ENCODE measurements at regions not wholly inside any gene's neighbourhood (a gene's known extent, or its start where the extent isn't known, plus 50 kb on each side); places are given as distances from the start of the nearest gene placed in this dataset.

DNA sequence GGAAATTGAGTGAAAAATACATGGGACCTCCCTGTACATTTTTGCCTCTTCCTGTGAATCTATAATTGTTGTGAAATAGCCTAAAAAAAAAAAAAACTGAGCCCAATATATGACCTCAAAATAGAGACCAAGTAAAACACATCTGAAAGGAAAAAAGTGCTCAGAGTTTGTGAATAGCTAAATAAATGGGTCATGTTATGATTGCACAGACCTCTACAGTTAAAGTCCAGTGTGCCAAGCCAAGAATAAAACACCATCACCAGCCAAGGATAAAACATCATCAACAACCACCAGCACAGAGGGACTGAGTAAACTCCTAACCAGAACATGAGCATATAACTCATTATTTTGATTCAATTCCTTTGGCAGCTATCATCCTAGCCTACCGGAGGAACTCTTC, 115.6 kb upstream of the AGTR1 start:
- Histone ChIP-seq H2AFZ (ENCODE audit: control insufficient read depth, low read depth, low read length) (no peak overlapping the region), H3K27me3 (replicated peaks in 1 of 2; ENCODE audit: control insufficient read depth in 2 of 2, insufficient read depth in 2 of 2, low read length in 1 of 2) (no peaks in the 10 kb centered on the region), H3K4me1 (ENCODE audit: control insufficient read depth, insufficient read depth, low read length) (no peaks in the 10 kb centered on the region), H3K4me2 (ENCODE audit: control insufficient read depth, insufficient read depth) (no peak overlapping the region), H3K4me3 (no peak overlapping the region), H3K27ac (ENCODE audit: control insufficient read depth, insufficient read depth) (no peak overlapping the region), H3K9ac (ENCODE audit: control insufficient read depth, insufficient read depth, low read length) (no peak overlapping the region), H3K36me3 (ENCODE audit: control insufficient read depth in 2 of 2, insufficient read depth in 2 of 2, low read length in 1 of 2) (no peaks in the 10 kb centered on the region), H4K20me1 (ENCODE audit: control insufficient read depth, insufficient read depth) (no peaks in the 10 kb centered on the region), H3K9me3 (replicated peaks; ENCODE audit: control insufficient read depth, insufficient read depth, low read length) (no peaks in the 10 kb centered on the region), H3K79me2 (ENCODE audit: control insufficient read depth, insufficient read depth, low read length) (no peaks in the 10 kb centered on the region)
- ATAC-seq (no peak), DNase-seq (ENCODE audit: low read depth, low spot score) (no peak), FAIRE-seq (no peak)
- RAD21 ChIA-PET (ENCODE audit: unreplicated experiment) = interaction anchor here (0.6 kb wide), 1 partner anchor 258 kb away, joined by 3 read pairs; no protein-coding TSS in a partner anchor
- no TSS peak for BruUV-seq (replicated peaks)
- in situ Hi-C loops (cut with MboI) (no loop called here), intact Hi-C loops (cut with micrococcal nuclease; ENCODE audit: unreplicated experiment) (no loop called here)
- CTCF ChIA-PET = no interaction called here
- POLR2A ChIA-PET = no interaction called here
- SMC1A ChIA-PET (ENCODE audit: uncharacterized antibody, unreplicated experiment) = no interaction called here
- TF ChIP-seq NRF1 (conservative IDR thresholded peaks at IDR 0.05; ENCODE audit: low read depth, low read length) = no peak
- 0% methylated on average over 1 of the region's 1 CpG for WGBS (ENCODE audit: insufficient coverage, insufficient replicate concordance, low lambda C conversion rate, missing lambda C conversion rate)

GRCh38 chr3:148583793-148584192, 113.9 kb upstream of the AGTR1 start:
- Histone ChIP-seq H3K4me3 (no peak overlapping the region), H3K9ac (ENCODE audit: control insufficient read depth, insufficient read depth, low read length) (no peak overlapping the region), H3K4me1 (ENCODE audit: control insufficient read depth, insufficient read depth, low read length) (no peaks in the 10 kb centered on the region), H2AFZ (ENCODE audit: control insufficient read depth, low read depth, low read length) (no peak overlapping the region), H3K79me2 (ENCODE audit: control insufficient read depth, insufficient read depth, low read length) (no peaks in the 10 kb centered on the region), H3K27me3 (replicated peaks in 1 of 2; ENCODE audit: control insufficient read depth in 2 of 2, insufficient read depth in 2 of 2, low read length in 1 of 2) (no peaks in the 10 kb centered on the region), H3K36me3 (ENCODE audit: control insufficient read depth in 2 of 2, insufficient read depth in 2 of 2, low read length in 1 of 2) (no peaks in the 10 kb centered on the region), H3K9me3 (replicated peaks; ENCODE audit: control insufficient read depth, insufficient read depth, low read length) (no peaks in the 10 kb centered on the region), H4K20me1 (ENCODE audit: control insufficient read depth, insufficient read depth) (no peaks in the 10 kb centered on the region), H3K27ac (ENCODE audit: control insufficient read depth, insufficient read depth) (no peak overlapping the region), H3K4me2 (ENCODE audit: control insufficient read depth, insufficient read depth) (no peak overlapping the region)
- POLR2A ChIA-PET = no interaction called here
- intact Hi-C loops (cut with micrococcal nuclease; ENCODE audit: unreplicated experiment) (no loop called here), in situ Hi-C loops (cut with MboI) (no loop called here)
- 47% methylated on average over 1 of the region's 1 CpG for WGBS (ENCODE audit: insufficient coverage, insufficient replicate concordance, low lambda C conversion rate, missing lambda C conversion rate)
- no peak for FAIRE-seq
- CTCF ChIA-PET = interaction anchor here (0.9 kb wide), 1 partner anchor 16 kb away, joined by 4 read pairs; no protein-coding TSS in a partner anchor
- RAD21 ChIA-PET (ENCODE audit: unreplicated experiment) = no interaction called here
- SMC1A ChIA-PET (ENCODE audit: uncharacterized antibody, unreplicated experiment) = no interaction called here
- no peak for ATAC-seq
- BruUV-seq (replicated peaks) = no TSS peak
- TF ChIP-seq PML (IDR thresholded peaks at IDR 0.05; ENCODE audit: low read length) (no peak), YY1 (IDR thresholded peaks at IDR 0.05; ENCODE audit: low read depth, low read length) (no peak), HCFC1 (IDR thresholded peaks at IDR 0.05; ENCODE audit: low read length) (no peak), NFYB (IDR thresholded peaks at IDR 0.05; ENCODE audit: insufficient read depth, low read depth, low read length) (no peak)
- DNase-seq (ENCODE audit: low read depth, low spot score) = no peak
